K562 (cell line): ENCODE measurements at regions not wholly inside any gene's neighbourhood (a gene's known extent, or its start where the extent isn't known, plus 50 kb on each side); places are given as distances from the start of the nearest gene placed in this dataset.

ENCODE experiments used
- ADNP ChIP-seq: fragments of 200-800 bp; sonication (Bioruptor generic); IDR thresholded peaks from 2 replicates; pipeline ENCODE4 v1.6.1; 2016; ENCODE audit warnings: missing genetic modification characterization, missing compliant biosample characterization
- CCAR2 ChIP-seq: fragments of 200-400 bp; formaldehyde crosslinking; IDR thresholded peaks from 2 replicates; pipeline ENCODE4 v1.6.1; 2017; ENCODE audit warnings: mild to moderate bottlenecking, low read depth, low read length
- FOSL1 ChIP-seq: fragments of 200-800 bp; sonication (Bioruptor generic); conservative IDR thresholded peaks from 2 replicates; pipeline ENCODE4 v1.6.1; 2016; ENCODE audit warnings: missing genetic modification characterization, missing compliant biosample characterization
- HMBOX1 ChIP-seq: sonication (generic); IDR thresholded peaks from 2 replicates; pipeline ENCODE4 v1.6.1; 2016
- KAT2B ChIP-seq: IDR thresholded peaks from one replicate; pipeline ENCODE4 v1.6.1; 2012; ENCODE audit warnings: low read depth, mild to moderate bottlenecking, control low read depth, inconsistent platforms, low read length, moderate library complexity
- MECOM ChIP-seq: fragments of 250-450 bp; sonication (Bioruptor Pico); IDR thresholded peaks from 2 replicates; pipeline ENCODE4 v1.8.0; 2022; ENCODE audit warnings: inconsistent platforms
- NCOA2 ChIP-seq, 2 experiments: fragments of 450-650 bp; IDR thresholded peaks; 2 replicates each; pipeline ENCODE4 v1.6.1; 2018; ENCODE audit warnings: mild to moderate bottlenecking in 2 of 2, moderate library complexity in 1 of 2; ENCODE audit not compliant: partially characterized antibody in 2 of 2
- NCOA4 ChIP-seq: fragments of 450-650 bp; IDR thresholded peaks from 2 replicates; pipeline ENCODE4 v1.6.1; 2018; ENCODE audit warnings: mild to moderate bottlenecking; ENCODE audit not compliant: partially characterized antibody
- RBFOX2 ChIP-seq: fragments of 200-400 bp; formaldehyde crosslinking; IDR thresholded peaks from 2 replicates; pipeline ENCODE4 v1.6.1; 2017; ENCODE audit warnings: low read depth, mild to moderate bottlenecking, low read length, moderate library complexity
- RBM34 ChIP-seq: fragments of 200-400 bp; formaldehyde crosslinking; IDR thresholded peaks from 2 replicates; pipeline ENCODE4 v1.6.1; 2018; ENCODE audit warnings: low read length, borderline replicate concordance; ENCODE audit not compliant: insufficient read depth
- SMAD2 ChIP-seq: fragments of 150-350 bp; IDR thresholded peaks from 2 replicates; pipeline ENCODE4 v1.6.1; 2014; ENCODE audit warnings: low read depth, mild to moderate bottlenecking, low read length
- SNIP1 ChIP-seq: fragments of 450-650 bp; IDR thresholded peaks from 2 replicates; pipeline ENCODE4 v1.7.1; 2017; ENCODE audit warnings: low read depth, mild to moderate bottlenecking
- ZBTB11 ChIP-seq, 3 experiments: fragments of 200-800 bp in 1 of 3; fragments of 250-450 bp in 1 of 3; fragments of 450-650 bp in 1 of 3; sonication (Bioruptor Pico) in 1 of 3; sonication (Bioruptor generic) in 1 of 3; formaldehyde crosslinking in 1 of 3; IDR thresholded peaks; 2 replicates each; pipeline versions ENCODE4 v1.6.1 to v1.8.0; 2016 to 2022; ENCODE audit warnings: mild to moderate bottlenecking in 2 of 3, missing genetic modification characterization in 2 of 3, missing compliant biosample characterization in 1 of 3, moderate library complexity in 1 of 3
- ZC3H8 ChIP-seq: fragments of 450-650 bp; IDR thresholded peaks from 2 replicates; pipeline ENCODE4 v1.6.1; 2017
- ZNF24 ChIP-seq: fragments of 450-650 bp; IDR thresholded peaks from 2 replicates; pipeline ENCODE4 v1.6.1; 2016
- ZNF79 ChIP-seq: fragments of 250-450 bp; sonication (Bioruptor Pico); IDR thresholded peaks from 2 replicates; pipeline ENCODE4 v1.4.0; 2020; ENCODE audit warnings: low read depth, mild to moderate bottlenecking, moderate library complexity
- TF ChIP-seq, protein P1 (sequence below): fragments of 250-450 bp; sonication (Bioruptor Pico); IDR thresholded peaks from 2 replicates; pipeline ENCODE4 v1.4.0; 2020
- TF ChIP-seq, protein P2 (sequence below): fragments of 450-650 bp; IDR thresholded peaks from 2 replicates; pipeline ENCODE4 v1.6.1; 2016; ENCODE audit warnings: antibody characterized with exemption

DNA sequence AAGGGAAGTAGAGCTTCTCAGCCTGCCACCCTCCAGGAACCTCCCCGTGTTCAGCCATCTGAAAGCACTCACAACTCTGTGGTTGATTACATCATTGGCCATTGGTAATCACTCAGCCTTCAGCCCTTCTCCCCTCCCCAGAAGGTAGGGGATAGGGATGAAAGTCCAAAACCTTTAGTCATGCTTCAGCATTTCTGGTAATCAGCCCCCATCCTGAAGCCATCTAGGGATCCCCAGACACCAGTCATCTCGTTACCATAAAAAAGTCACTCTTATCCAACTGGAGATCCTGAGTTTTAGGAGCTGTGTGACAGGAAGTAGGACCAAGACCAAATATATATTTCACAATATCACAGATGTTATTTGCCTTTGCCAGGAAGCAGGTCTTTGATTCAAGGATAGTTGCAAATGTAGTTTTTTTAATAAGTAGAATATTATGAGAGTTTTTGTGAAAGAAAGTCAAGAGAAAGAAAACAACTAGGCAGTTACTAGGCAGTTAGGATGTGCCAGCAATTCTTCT is 364.6 kb upstream of the NOCT start (continued):
- no peak for TF ChIP-seq ZBTB11 (CRISPR knock-in tag; IDR thresholded peaks at IDR 0.05)
- no peak for TF ChIP-seq MECOM (CRISPR knock-in tag)
- TF ChIP-seq CCAR2 = no peak
- TF ChIP-seq SNIP1 = no peak
- TF ChIP-seq KAT2B = no peak
- no peak for TF ChIP-seq SMAD2
- TF ChIP-seq, protein P1, sequence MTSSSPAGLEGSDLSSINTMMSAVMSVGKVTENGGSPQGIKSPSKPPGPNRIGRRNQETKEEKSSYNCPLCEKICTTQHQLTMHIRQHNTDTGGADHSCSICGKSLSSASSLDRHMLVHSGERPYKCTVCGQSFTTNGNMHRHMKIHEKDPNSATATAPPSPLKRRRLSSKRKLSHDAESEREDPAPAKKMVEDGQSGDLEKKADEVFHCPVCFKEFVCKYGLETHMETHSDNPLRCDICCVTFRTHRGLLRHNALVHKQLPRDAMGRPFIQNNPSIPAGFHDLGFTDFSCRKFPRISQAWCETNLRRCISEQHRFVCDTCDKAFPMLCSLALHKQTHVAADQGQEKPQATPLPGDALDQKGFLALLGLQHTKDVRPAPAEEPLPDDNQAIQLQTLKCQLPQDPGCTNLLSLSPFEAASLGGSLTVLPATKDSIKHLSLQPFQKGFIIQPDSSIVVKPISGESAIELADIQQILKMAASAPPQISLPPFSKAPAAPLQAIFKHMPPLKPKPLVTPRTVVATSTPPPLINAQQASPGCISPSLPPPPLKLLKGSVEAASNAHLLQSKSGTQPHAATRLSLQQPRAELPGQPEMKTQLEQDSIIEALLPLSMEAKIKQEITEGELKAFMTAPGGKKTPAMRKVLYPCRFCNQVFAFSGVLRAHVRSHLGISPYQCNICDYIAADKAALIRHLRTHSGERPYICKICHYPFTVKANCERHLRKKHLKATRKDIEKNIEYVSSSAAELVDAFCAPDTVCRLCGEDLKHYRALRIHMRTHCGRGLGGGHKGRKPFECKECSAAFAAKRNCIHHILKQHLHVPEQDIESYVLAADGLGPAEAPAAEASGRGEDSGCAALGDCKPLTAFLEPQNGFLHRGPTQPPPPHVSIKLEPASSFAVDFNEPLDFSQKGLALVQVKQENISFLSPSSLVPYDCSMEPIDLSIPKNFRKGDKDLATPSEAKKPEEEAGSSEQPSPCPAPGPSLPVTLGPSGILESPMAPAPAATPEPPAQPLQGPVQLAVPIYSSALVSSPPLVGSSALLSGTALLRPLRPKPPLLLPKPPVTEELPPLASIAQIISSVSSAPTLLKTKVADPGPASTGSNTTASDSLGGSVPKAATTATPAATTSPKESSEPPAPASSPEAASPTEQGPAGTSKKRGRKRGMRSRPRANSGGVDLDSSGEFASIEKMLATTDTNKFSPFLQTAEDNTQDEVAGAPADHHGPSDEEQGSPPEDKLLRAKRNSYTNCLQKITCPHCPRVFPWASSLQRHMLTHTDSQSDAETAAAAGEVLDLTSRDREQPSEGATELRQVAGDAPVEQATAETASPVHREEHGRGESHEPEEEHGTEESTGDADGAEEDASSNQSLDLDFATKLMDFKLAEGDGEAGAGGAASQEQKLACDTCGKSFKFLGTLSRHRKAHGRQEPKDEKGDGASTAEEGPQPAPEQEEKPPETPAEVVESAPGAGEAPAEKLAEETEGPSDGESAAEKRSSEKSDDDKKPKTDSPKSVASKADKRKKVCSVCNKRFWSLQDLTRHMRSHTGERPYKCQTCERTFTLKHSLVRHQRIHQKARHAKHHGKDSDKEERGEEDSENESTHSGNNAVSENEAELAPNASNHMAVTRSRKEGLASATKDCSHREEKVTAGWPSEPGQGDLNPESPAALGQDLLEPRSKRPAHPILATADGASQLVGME (CRISPR knock-in tag) = no peak
- TF ChIP-seq HMBOX1 = peak; percentile 62
- TF ChIP-seq, protein P2, sequence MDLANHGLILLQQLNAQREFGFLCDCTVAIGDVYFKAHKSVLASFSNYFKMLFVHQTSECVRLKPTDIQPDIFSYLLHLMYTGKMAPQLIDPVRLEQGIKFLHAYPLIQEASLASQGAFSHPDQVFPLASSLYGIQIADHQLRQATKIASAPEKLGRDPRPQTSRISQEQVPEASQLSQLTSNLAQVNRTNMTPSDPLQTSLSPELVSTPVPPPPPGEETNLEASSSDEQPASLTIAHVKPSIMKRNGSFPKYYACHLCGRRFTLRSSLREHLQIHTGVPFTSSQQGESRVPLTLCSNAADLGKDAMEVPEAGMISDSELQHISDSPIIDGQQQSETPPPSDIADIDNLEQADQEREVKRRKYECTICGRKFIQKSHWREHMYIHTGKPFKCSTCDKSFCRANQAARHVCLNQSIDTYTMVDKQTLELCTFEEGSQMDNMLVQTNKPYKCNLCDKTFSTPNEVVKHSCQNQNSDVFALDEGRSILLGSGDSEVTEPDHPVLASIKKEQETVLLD = no peak
- no peak for TF ChIP-seq NCOA4
- peak in 1 of 2 experiments; percentile 76 for TF ChIP-seq NCOA2 (IDR thresholded peaks at IDR 0.05; ENCODE audit: partially characterized antibody in 2 of 2)
- no peak for TF ChIP-seq ZNF79 (CRISPR knock-in tag)
- TF ChIP-seq ZC3H8 = no peak
- no peak for TF ChIP-seq ZNF24
- no peak for TF ChIP-seq RBM34
- no peak for TF ChIP-seq RBFOX2
- no peak for TF ChIP-seq ADNP (tag)
- peak; percentile 70; the same call in 1 of the 2 replicates for TF ChIP-seq FOSL1 (tag)
